MM.1S (cell line): ENCODE measurements at regions not wholly inside any gene's neighbourhood (a gene's known extent, or its start where the extent isn't known, plus 50 kb on each side); places are given as distances from the start of the nearest gene placed in this dataset.

ENCODE experiments used
- EZH2 ChIP-seq: fragments of 300-600 bp; sonication (generic); optimal IDR thresholded peaks from 2 replicates; pipeline ENCODE3; 2017; ENCODE audit warnings: low read depth, mild to moderate bottlenecking, antibody characterized with exemption, low read length, mixed read lengths
- TF ChIP-seq, protein P1 (sequence below): fragments of 300-600 bp; sonication (generic); IDR thresholded peaks from 2 replicates; pipeline ENCODE4 v1.5.1; 2016; ENCODE audit warnings: antibody characterized with exemption, low read length, mixed read lengths

DNA sequence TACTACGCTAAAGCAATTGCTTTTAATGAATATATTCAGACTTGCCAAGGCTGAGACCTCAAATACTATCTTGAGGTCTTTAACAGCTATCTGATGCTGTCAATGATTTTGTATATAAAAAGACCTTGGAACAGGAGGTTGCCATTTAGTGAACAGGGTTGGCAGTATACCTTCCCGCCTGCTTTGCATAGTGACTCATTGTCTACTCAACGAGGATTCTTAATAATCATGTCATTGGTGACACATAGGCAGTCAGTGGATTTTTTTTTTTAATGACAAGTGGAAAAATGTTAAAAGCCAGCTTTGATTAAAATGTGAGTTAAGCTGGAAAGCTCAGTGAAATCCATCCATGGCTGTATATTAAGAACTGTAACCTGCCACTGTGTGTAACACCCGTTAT is 164.0 kb downstream of the ASMT start:
- TF ChIP-seq, protein P1, sequence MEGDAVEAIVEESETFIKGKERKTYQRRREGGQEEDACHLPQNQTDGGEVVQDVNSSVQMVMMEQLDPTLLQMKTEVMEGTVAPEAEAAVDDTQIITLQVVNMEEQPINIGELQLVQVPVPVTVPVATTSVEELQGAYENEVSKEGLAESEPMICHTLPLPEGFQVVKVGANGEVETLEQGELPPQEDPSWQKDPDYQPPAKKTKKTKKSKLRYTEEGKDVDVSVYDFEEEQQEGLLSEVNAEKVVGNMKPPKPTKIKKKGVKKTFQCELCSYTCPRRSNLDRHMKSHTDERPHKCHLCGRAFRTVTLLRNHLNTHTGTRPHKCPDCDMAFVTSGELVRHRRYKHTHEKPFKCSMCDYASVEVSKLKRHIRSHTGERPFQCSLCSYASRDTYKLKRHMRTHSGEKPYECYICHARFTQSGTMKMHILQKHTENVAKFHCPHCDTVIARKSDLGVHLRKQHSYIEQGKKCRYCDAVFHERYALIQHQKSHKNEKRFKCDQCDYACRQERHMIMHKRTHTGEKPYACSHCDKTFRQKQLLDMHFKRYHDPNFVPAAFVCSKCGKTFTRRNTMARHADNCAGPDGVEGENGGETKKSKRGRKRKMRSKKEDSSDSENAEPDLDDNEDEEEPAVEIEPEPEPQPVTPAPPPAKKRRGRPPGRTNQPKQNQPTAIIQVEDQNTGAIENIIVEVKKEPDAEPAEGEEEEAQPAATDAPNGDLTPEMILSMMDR: no peak
- TF ChIP-seq EZH2: no peak
